ENCODE measurements at regions not wholly inside any gene's neighbourhood (a gene's known extent, or its start where the extent isn't known, plus 50 kb on each side); places are given as distances from the start of the nearest gene placed in this dataset.

DNA sequence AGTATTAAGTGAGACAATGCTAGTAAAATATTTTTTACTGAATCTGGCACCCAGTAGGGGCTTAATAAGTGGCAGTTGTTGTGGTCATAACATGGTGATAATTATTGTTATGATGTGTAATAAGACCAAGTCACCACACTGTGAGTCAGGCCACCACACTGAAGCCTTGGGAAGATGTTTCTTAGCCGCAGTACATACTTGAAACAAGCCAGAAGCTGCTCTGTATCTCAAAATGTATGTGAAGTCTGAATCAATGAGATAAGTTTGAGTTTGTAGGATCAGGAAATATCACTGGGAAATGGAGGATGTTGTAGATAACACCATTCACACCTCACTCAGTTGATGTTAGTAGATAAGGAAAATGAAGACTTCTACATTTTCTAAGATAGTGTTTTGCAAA, 51.3 kb upstream of the PTPN3 start:
- no peaks in the 10 kb centered on the region for H3K27me3 ChIP-seq (ENCODE audit: insufficient read depth, low read length, poor library complexity)
- no peaks in the 10 kb centered on the region for H3K36me3 ChIP-seq (ENCODE audit: insufficient read depth, low read length)
- H3K4me2 ChIP-seq (ENCODE audit: insufficient read depth, low read length), result no peak overlapping the region
- H3K9me3 ChIP-seq (ENCODE audit: insufficient read depth, low read length, severe bottlenecking), result peaks cover 5% of the 10 kb centered on the region
- H3K27ac ChIP-seq (ENCODE audit: low read length), result no peak overlapping the region
- no peaks in the 10 kb centered on the region for H3K4me1 ChIP-seq (ENCODE audit: insufficient read depth, low read length)
- no peak for DNase-seq
- ATAC-seq (ENCODE audit: insufficient read depth, low read depth), result no peak
- TF ChIP-seq, protein P1, sequence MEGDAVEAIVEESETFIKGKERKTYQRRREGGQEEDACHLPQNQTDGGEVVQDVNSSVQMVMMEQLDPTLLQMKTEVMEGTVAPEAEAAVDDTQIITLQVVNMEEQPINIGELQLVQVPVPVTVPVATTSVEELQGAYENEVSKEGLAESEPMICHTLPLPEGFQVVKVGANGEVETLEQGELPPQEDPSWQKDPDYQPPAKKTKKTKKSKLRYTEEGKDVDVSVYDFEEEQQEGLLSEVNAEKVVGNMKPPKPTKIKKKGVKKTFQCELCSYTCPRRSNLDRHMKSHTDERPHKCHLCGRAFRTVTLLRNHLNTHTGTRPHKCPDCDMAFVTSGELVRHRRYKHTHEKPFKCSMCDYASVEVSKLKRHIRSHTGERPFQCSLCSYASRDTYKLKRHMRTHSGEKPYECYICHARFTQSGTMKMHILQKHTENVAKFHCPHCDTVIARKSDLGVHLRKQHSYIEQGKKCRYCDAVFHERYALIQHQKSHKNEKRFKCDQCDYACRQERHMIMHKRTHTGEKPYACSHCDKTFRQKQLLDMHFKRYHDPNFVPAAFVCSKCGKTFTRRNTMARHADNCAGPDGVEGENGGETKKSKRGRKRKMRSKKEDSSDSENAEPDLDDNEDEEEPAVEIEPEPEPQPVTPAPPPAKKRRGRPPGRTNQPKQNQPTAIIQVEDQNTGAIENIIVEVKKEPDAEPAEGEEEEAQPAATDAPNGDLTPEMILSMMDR (IDR thresholded peaks at IDR 0.05; ENCODE audit: borderline replicate concordance, extremely low read depth, low read length, poor library complexity, severe bottlenecking), result no peak
- no peak for TF ChIP-seq EZH2 (IDR thresholded peaks at IDR 0.05; ENCODE audit: borderline replicate concordance, low read depth, low read length, severe bottlenecking)
- H2AFZ ChIP-seq (ENCODE audit: low read depth, low read length), result no peak overlapping the region
- H3K4me3 ChIP-seq (ENCODE audit: low read depth in 1 of 2, low read length in 2 of 2), result no peak overlapping the region
- H4K20me1 ChIP-seq (ENCODE audit: insufficient read depth, low read length), result no peaks in the 10 kb centered on the region
- H3K9ac ChIP-seq (ENCODE audit: low read depth, low read length), result no peak overlapping the region
- H3K79me2 ChIP-seq (ENCODE audit: insufficient read depth, low read length), result no peaks in the 10 kb centered on the region

DNA sequence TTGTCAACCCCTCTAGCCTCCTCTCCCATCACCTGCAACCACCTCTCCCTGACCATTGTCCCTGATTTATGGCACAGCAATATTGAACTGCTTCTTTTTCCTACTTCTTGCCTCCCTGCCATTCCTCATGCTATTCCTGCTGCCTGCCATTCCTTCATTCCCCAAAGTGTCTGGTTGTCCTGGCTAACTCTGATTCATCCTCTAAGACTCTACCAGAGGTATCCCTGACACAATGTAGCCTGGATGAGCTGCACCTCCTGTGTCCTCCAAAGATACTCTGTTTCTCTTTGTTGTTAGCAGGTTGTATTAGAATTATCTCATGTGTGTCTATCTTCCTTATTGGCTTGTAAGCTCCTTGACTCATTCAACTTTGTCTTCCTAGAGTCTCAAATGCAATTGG, 53.5 kb upstream of the PTPN3 start:
- Histone ChIP-seq H3K79me2 (ENCODE audit: insufficient read depth, low read length) (no peaks in the 10 kb centered on the region), H3K27ac (ENCODE audit: low read length) (no peak overlapping the region), H3K9me3 (ENCODE audit: insufficient read depth, low read length, severe bottlenecking) (peaks cover 5% of the 10 kb centered on the region), H3K4me1 (ENCODE audit: insufficient read depth, low read length) (no peaks in the 10 kb centered on the region), H2AFZ (ENCODE audit: low read depth, low read length) (no peak overlapping the region), H3K4me3 (ENCODE audit: low read depth in 1 of 2, low read length in 2 of 2) (no peak overlapping the region), H3K36me3 (ENCODE audit: insufficient read depth, low read length) (no peaks in the 10 kb centered on the region), H3K4me2 (ENCODE audit: insufficient read depth, low read length) (no peak overlapping the region), H3K27me3 (ENCODE audit: insufficient read depth, low read length, poor library complexity) (no peaks in the 10 kb centered on the region), H4K20me1 (ENCODE audit: insufficient read depth, low read length) (no peaks in the 10 kb centered on the region), H3K9ac (ENCODE audit: low read depth, low read length) (no peak overlapping the region)
- ATAC-seq (ENCODE audit: insufficient read depth, low read depth) (no peak), DNase-seq (no peak)
- TF ChIP-seq EZH2 (IDR thresholded peaks at IDR 0.05; ENCODE audit: borderline replicate concordance, low read depth, low read length, severe bottlenecking), result no peak
- TF ChIP-seq, protein P1 (IDR thresholded peaks at IDR 0.05; ENCODE audit: borderline replicate concordance, extremely low read depth, low read length, poor library complexity, severe bottlenecking), result no peak

DNA sequence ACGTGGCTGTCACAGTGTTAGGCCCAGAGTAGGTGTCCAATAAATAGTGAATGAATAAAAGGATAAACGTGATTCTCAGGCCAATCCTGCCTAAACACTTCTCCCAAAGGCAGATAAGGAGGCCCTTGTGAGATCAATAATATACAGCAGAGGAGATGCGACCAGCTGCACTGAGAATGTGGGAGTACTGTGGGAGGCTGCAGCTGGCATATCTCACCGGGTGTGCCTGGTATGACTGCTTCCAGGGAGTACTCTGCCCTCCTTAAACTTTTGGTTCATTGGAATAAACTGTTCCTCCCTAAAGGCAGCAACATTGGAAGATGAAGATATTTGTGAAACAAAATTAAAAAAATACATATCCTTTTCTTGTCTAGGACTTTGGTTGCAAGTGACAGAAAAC, 57.1 kb upstream of the PTPN3 start:
- Histone ChIP-seq H3K9ac (ENCODE audit: low read depth, low read length) (no peak overlapping the region), H4K20me1 (ENCODE audit: insufficient read depth, low read length) (no peaks in the 10 kb centered on the region), H3K9me3 (ENCODE audit: insufficient read depth, low read length, severe bottlenecking) (no peaks in the 10 kb centered on the region), H3K4me1 (ENCODE audit: insufficient read depth, low read length) (no peaks in the 10 kb centered on the region), H3K27ac (ENCODE audit: low read length) (no peak overlapping the region), H3K79me2 (ENCODE audit: insufficient read depth, low read length) (no peaks in the 10 kb centered on the region), H3K4me2 (ENCODE audit: insufficient read depth, low read length) (no peak overlapping the region), H2AFZ (ENCODE audit: low read depth, low read length) (no peak overlapping the region), H3K27me3 (ENCODE audit: insufficient read depth, low read length, poor library complexity) (no peaks in the 10 kb centered on the region), H3K4me3 (ENCODE audit: low read depth in 1 of 2, low read length in 2 of 2) (no peak overlapping the region), H3K36me3 (ENCODE audit: insufficient read depth, low read length) (no peaks in the 10 kb centered on the region)
- ATAC-seq (ENCODE audit: insufficient read depth, low read depth) (no peak), DNase-seq (no peak)
- TF ChIP-seq, protein P1 (IDR thresholded peaks at IDR 0.05; ENCODE audit: borderline replicate concordance, extremely low read depth, low read length, poor library complexity, severe bottlenecking), result no peak
- TF ChIP-seq EZH2 (IDR thresholded peaks at IDR 0.05; ENCODE audit: borderline replicate concordance, low read depth, low read length, severe bottlenecking), result no peak

DNA sequence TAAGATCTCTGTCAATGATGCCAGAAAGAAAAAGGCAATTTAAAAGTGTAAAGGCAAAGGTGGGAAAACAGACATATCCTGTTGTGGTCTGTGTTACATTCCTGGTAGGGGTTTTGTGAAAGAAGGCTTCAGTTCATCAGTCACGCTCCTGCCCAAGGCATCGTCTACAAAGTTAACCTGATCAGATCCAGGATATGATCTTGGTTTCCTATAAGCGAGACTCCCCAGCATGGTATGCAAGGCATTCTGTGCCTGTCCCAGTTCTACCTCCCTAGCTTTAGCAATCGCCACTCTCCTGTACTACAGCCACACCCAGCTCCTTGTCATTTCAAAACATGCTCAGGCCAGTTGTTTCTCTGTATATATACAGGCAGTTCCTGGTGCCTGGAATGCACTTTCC, 58.0 kb upstream of the PTPN3 start:
- Histone ChIP-seq H2AFZ (ENCODE audit: low read depth, low read length) (no peak overlapping the region), H3K27ac (ENCODE audit: low read length) (no peak overlapping the region), H4K20me1 (ENCODE audit: insufficient read depth, low read length) (no peaks in the 10 kb centered on the region), H3K4me3 (ENCODE audit: low read depth in 1 of 2, low read length in 2 of 2) (no peak overlapping the region), H3K36me3 (ENCODE audit: insufficient read depth, low read length) (no peaks in the 10 kb centered on the region), H3K9ac (ENCODE audit: low read depth, low read length) (no peak overlapping the region), H3K4me2 (ENCODE audit: insufficient read depth, low read length) (no peak overlapping the region), H3K79me2 (ENCODE audit: insufficient read depth, low read length) (no peaks in the 10 kb centered on the region), H3K9me3 (ENCODE audit: insufficient read depth, low read length, severe bottlenecking) (no peaks in the 10 kb centered on the region), H3K4me1 (ENCODE audit: insufficient read depth, low read length) (no peaks in the 10 kb centered on the region), H3K27me3 (ENCODE audit: insufficient read depth, low read length, poor library complexity) (no peaks in the 10 kb centered on the region)
- DNase-seq (no peak), ATAC-seq (ENCODE audit: insufficient read depth, low read depth) (no peak)
- TF ChIP-seq, protein P1 (IDR thresholded peaks at IDR 0.05; ENCODE audit: borderline replicate concordance, extremely low read depth, low read length, poor library complexity, severe bottlenecking), result no peak
